GM12878 (cell line): ENCODE measurements at regions not wholly inside any gene's neighbourhood (a gene's known extent, or its start where the extent isn't known, plus 50 kb on each side); places are given as distances from the start of the nearest gene placed in this dataset.

ENCODE experiments used
- ATAC-seq: fragments of 200-7000 bp; cut with Tn5 transposase; 3 replicates; pipeline ENCODE4 v1.9.1; 2020; ENCODE audit warnings: mild to moderate bottlenecking, moderate library complexity
- BruUV-seq: library from RNA; stranded (reverse); fragments of 400-500 nt; replicated peaks from 2 replicates; lab custom pipeline; 2021; lab: Mats Ljungman, UMichigan
- CTCF ChIA-PET: fragments of 300-600 bp; sonication (Branson Sonifier 250); formaldehyde crosslinking; extraction: SDS; loops from one replicate; lab custom pipeline; 2021; ENCODE audit warnings: inconsistent platforms; lab: Yijun Ruan, JAX
- POLR2A ChIA-PET: fragments of 350-600 bp; formaldehyde crosslinking; extraction: SDS; loops from one replicate; lab custom pipeline; 2021; ENCODE audit warnings: inconsistent platforms; lab: Charles Lee
- RAD21 ChIA-PET: fragments of 300-600 bp; sonication (Branson Sonifier 250); formaldehyde crosslinking; loops from one replicate; lab custom pipeline; 2023; ENCODE audit warnings: antibody characterized with exemption; ENCODE audit not compliant: unreplicated experiment; lab: Charles Lee
- SMC1A ChIA-PET: fragments of 300-600 bp; sonication (Branson Sonifier 250); formaldehyde crosslinking; loops from one replicate; lab custom pipeline; 2023; ENCODE audit not compliant: unreplicated experiment, uncharacterized antibody; lab: Charles Lee
- DNase-seq: peaks from one replicate; pipeline ENCODE4 v3.0.0-alpha.2; 2011; ENCODE audit warnings: low read depth, low spot score
- FAIRE-seq: peaks from 3 replicates; lab custom pipeline; 2011; peaks lifted over from hg19 to GRCh38; lab: Jason Lieb, UNC
- H2AFZ ChIP-seq: 2 replicates; pipeline ENCODE4 v1.6.0; 2011; ENCODE audit warnings: low read depth, low read length, control low read depth; ENCODE audit not compliant: control insufficient read depth
- H3K27ac ChIP-seq: 2 replicates; pipeline ENCODE4 v1.5.1; 2011; ENCODE audit warnings: control low read depth; ENCODE audit not compliant: control insufficient read depth, insufficient read depth
- H3K27me3 ChIP-seq, 2 experiments: replicated peaks in 1 of 2; 2 replicates each; pipeline versions ENCODE4 v1.6.0 to v1.6.1; 2011; ENCODE audit warnings: low read length in 1 of 2; ENCODE audit not compliant: control insufficient read depth in 2 of 2, insufficient read depth in 2 of 2
- H3K36me3 ChIP-seq, 2 experiments: 2 replicates each; pipeline ENCODE4 v1.5.1; 2011; ENCODE audit warnings: low read length in 1 of 2; ENCODE audit not compliant: control insufficient read depth in 2 of 2, insufficient read depth in 2 of 2
- H3K4me1 ChIP-seq: 2 replicates; pipeline ENCODE4 v1.6.1; 2011; ENCODE audit warnings: mild to moderate bottlenecking, low read length, moderate library complexity, mixed read lengths; ENCODE audit not compliant: control insufficient read depth, insufficient read depth
- H3K4me2 ChIP-seq: 2 replicates; pipeline ENCODE4 v1.6.0; 2011; ENCODE audit warnings: control low read depth; ENCODE audit not compliant: control insufficient read depth, insufficient read depth
- H3K4me3 ChIP-seq: fragments of 200-600 bp; sonication (generic); 2 replicates; pipeline ENCODE4 v1.5.1; 2016
- H3K79me2 ChIP-seq: 2 replicates; pipeline ENCODE4 v1.6.0; 2011; ENCODE audit warnings: low read length; ENCODE audit not compliant: control insufficient read depth, insufficient read depth
- H3K9ac ChIP-seq: 2 replicates; pipeline ENCODE4 v1.8.0; 2011; ENCODE audit warnings: low read length, control low read depth, mixed read lengths; ENCODE audit not compliant: control insufficient read depth, insufficient read depth
- H3K9me3 ChIP-seq: replicated peaks from 3 replicates; pipeline ENCODE4 v1.5.1; 2011; ENCODE audit warnings: mild to moderate bottlenecking, low read length; ENCODE audit not compliant: control insufficient read depth, insufficient read depth
- H4K20me1 ChIP-seq: 2 replicates; pipeline ENCODE4 v1.6.0; 2011; ENCODE audit not compliant: control insufficient read depth, insufficient read depth
- ATF7 ChIP-seq: fragments of 450-650 bp; IDR thresholded peaks from 2 replicates; pipeline ENCODE4 v1.6.1; 2016; ENCODE audit warnings: low read depth, mild to moderate bottlenecking
- BACH1 ChIP-seq: fragments of 450-650 bp; IDR thresholded peaks from 2 replicates; pipeline ENCODE4 v1.6.1; 2017; ENCODE audit warnings: mild to moderate bottlenecking, borderline replicate concordance
- CBFB ChIP-seq: IDR thresholded peaks from 2 replicates; pipeline ENCODE4 v1.6.1; 2016; ENCODE audit warnings: antibody characterized with exemption, low read depth
- CTCF ChIP-seq, 3 experiments: IDR thresholded peaks in 2 of 3; conservative IDR thresholded peaks in 1 of 3; 2 replicates each; pipeline ENCODE4 v1.5.1; 2011; ENCODE audit warnings: low read depth in 3 of 3, low read length in 3 of 3, mild to moderate bottlenecking in 3 of 3, control low read depth in 2 of 3, moderate library complexity in 2 of 3, inconsistent platforms in 1 of 3, mixed read lengths in 1 of 3; ENCODE audit not compliant: control insufficient read depth in 2 of 3, insufficient read depth in 1 of 3; ENCODE audit errors: extremely low read depth in 1 of 3
- GATAD2B ChIP-seq: fragments of 450-650 bp; conservative IDR thresholded peaks from 2 replicates; pipeline ENCODE4 v1.6.1; 2017; ENCODE audit warnings: low read depth, mild to moderate bottlenecking, moderate library complexity
- HCFC1 ChIP-seq: fragments of 150-350 bp; IDR thresholded peaks from 2 replicates; pipeline ENCODE4 v1.6.1; 2014; ENCODE audit warnings: low read length
- JUND ChIP-seq: IDR thresholded peaks from 2 replicates; pipeline ENCODE4 v1.6.1; 2012; ENCODE audit warnings: low read depth, mild to moderate bottlenecking, low read length, improper control_type of control experiment, moderate library complexity
- PKNOX1 ChIP-seq: fragments of 450-650 bp; IDR thresholded peaks from 2 replicates; pipeline ENCODE4 v1.6.1; 2016; ENCODE audit warnings: mild to moderate bottlenecking
- POLR2A ChIP-seq: IDR thresholded peaks from 2 replicates; pipeline ENCODE4 v1.6.1; 2011; ENCODE audit warnings: low read depth, mild to moderate bottlenecking, low read length
- RCOR1 ChIP-seq: conservative IDR thresholded peaks from 2 replicates; pipeline ENCODE4 v1.6.1; 2012; ENCODE audit warnings: low read depth, low read length, improper control_type of control experiment
- SIN3A ChIP-seq: IDR thresholded peaks from 2 replicates; pipeline ENCODE4 v1.6.1; 2012; ENCODE audit warnings: low read depth, low read length, improper control_type of control experiment
- SMARCA5 ChIP-seq: fragments of 450-650 bp; IDR thresholded peaks from 2 replicates; pipeline ENCODE4 v1.6.1; 2017; ENCODE audit warnings: mild to moderate bottlenecking
- TCF12 ChIP-seq: IDR thresholded peaks from 2 replicates; pipeline ENCODE4 v1.6.1; 2011; ENCODE audit warnings: low read depth, mild to moderate bottlenecking, low read length
- ZNF622 ChIP-seq: fragments of 450-650 bp; IDR thresholded peaks from 2 replicates; pipeline ENCODE4 v1.6.1; 2017; ENCODE audit warnings: mild to moderate bottlenecking, inconsistent platforms
- WGBS: methylation state at CpG from one replicate; pipeline ENCODE4 v1.1.6; 2016; ENCODE audit warnings: low lambda C conversion rate; ENCODE audit not compliant: insufficient replicate concordance, insufficient coverage; ENCODE audit errors: missing lambda C conversion rate; 5-methylcytosine and 5-hydroxymethylcytosine counted together
- in situ Hi-C: fragments of 300-500 bp; cut with MboI; formaldehyde crosslinking; loops from 9 replicates; pipeline ENCODE4 v1.14.3; 2018; ENCODE audit warnings: mixed read lengths
- intact Hi-C: fragments of 100-400 bp; cut with micrococcal nuclease; formaldehyde crosslinking; loops from one replicate; pipeline ENCODE4 v1.14.2; 2022; ENCODE audit not compliant: unreplicated experiment

GRCh38 chr11:15779518-15779917 lies 576.8 kb downstream of the SOX6 start:
- no peak overlapping the region for H3K4me3 ChIP-seq
- H2AFZ ChIP-seq, result no peak overlapping the region
- ATAC-seq (no peak), FAIRE-seq (no peak), DNase-seq (no peak)
- ChIA-PET SMC1A (no interaction called here), RAD21 (no interaction called here), POLR2A (no interaction called here), CTCF (interaction anchor here (1.2 kb wide), 2 partner anchors 7 to 10 kb away, joined by 4 to 5 read pairs; no protein-coding TSS in a partner anchor)
- H3K9me3 ChIP-seq, result no peaks in the 10 kb centered on the region
- H4K20me1 ChIP-seq, result no peaks in the 10 kb centered on the region
- no peaks in the 10 kb centered on the region; a peak in 1 of 4 replicates for H3K27me3 ChIP-seq
- H3K27ac ChIP-seq, result no peak overlapping the region
- in situ Hi-C loops, result no loop called here
- 0% methylated on average over 2 of the region's 2 CpGs for WGBS
- no TSS peak for BruUV-seq
- H3K9ac ChIP-seq, result no peak overlapping the region
- no peaks in the 10 kb centered on the region for H3K36me3 ChIP-seq
- TF ChIP-seq POLR2A, result no peak
- no peak for TF ChIP-seq CBFB
- no peaks in the 10 kb centered on the region for H3K79me2 ChIP-seq
- no peak overlapping the region for H3K4me2 ChIP-seq
- intact Hi-C loops, result loop anchor here (10.0 kb wide), 1 partner anchor 455 kb away; no protein-coding TSS in a partner anchor
- no peaks in the 10 kb centered on the region for H3K4me1 ChIP-seq

- DNase-seq, result no peak
- ChIA-PET CTCF (interaction anchor here (1.2 kb wide), 2 partner anchors 8 to 11 kb away, joined by 4 to 5 read pairs; no protein-coding TSS in a partner anchor), RAD21 (no interaction called here), POLR2A (no interaction called here), SMC1A (no interaction called here)
- no peak overlapping the region for H2AFZ ChIP-seq
- no peak for FAIRE-seq
- BruUV-seq, result no TSS peak
- no peaks in the 10 kb centered on the region for H3K9me3 ChIP-seq
- no peak overlapping the region for H3K4me2 ChIP-seq
- no peak overlapping the region for H3K4me3 ChIP-seq
- H3K4me1 ChIP-seq, result no peaks in the 10 kb centered on the region
- H3K79me2 ChIP-seq, result no peaks in the 10 kb centered on the region
- H3K36me3 ChIP-seq, result no peaks in the 10 kb centered on the region
- H3K9ac ChIP-seq, result no peak overlapping the region
- in situ Hi-C loops (no loop called here), intact Hi-C loops (no loop called here)
- no peak for ATAC-seq
- H3K27ac ChIP-seq, result no peak overlapping the region
- no peaks in the 10 kb centered on the region for H3K27me3 ChIP-seq
- WGBS, result 27% methylated on average over 5 of the region's 5 CpGs
- no peaks in the 10 kb centered on the region for H4K20me1 ChIP-seq
- no peak for TF ChIP-seq PKNOX1
- TF ChIP-seq BACH1, result no peak
- no peak for TF ChIP-seq SMARCA5
- no peak for TF ChIP-seq ZNF622
- TF ChIP-seq HCFC1, result no peak
- TF ChIP-seq RCOR1, result no peak
- no peak for TF ChIP-seq TCF12
- no peak for TF ChIP-seq JUND
- no peak for TF ChIP-seq ATF7
- no peak for TF ChIP-seq SIN3A
- TF ChIP-seq GATAD2B, result no peak
- no peak for TF ChIP-seq CTCF (IDR thresholded peaks at IDR 0.05 in 2 of 3, conservative IDR thresholded peaks at IDR 0.05 in 1 of 3; ENCODE audit: control insufficient read depth in 2 of 3, extremely low read depth in 1 of 3, insufficient read depth in 1 of 3, low read depth in 3 of 3, low read length in 3 of 3)
Measured at GRCh38 chr11:15780382-15780781, 576.0 kb downstream of the SOX6 start.
